HEK293T (cell line): ENCODE measurements at regions not wholly inside any gene's neighbourhood (a gene's known extent, or its start where the extent isn't known, plus 50 kb on each side); places are given as distances from the start of the nearest gene placed in this dataset.

Experiments used
- BHLHE40 ChIP-seq: fragments of 450-650 bp; IDR thresholded peaks from 2 replicates; pipeline ENCODE4 v1.6.1; 2016; ENCODE audit warnings: mild to moderate bottlenecking, moderate library complexity, borderline replicate concordance
- ELF4 ChIP-seq: fragments of 450-650 bp; IDR thresholded peaks from 2 replicates; pipeline ENCODE4 v1.6.1; 2017; ENCODE audit warnings: antibody characterized with exemption
- FOXA1 ChIP-seq: fragments of 450-650 bp; IDR thresholded peaks from 2 replicates; pipeline ENCODE4 v1.6.1; 2016; ENCODE audit warnings: mild to moderate bottlenecking
- FOXK2 ChIP-seq: fragments of 450-650 bp; IDR thresholded peaks from 2 replicates; pipeline ENCODE4 v1.6.1; 2016; ENCODE audit warnings: mild to moderate bottlenecking
- FOXM1 ChIP-seq: fragments of 450-650 bp; IDR thresholded peaks from 2 replicates; pipeline ENCODE4 v1.6.1; 2017; ENCODE audit warnings: mild to moderate bottlenecking, borderline replicate concordance
- HDGF ChIP-seq: fragments of 450-650 bp; IDR thresholded peaks from 2 replicates; pipeline ENCODE4 v1.6.1; 2017; ENCODE audit warnings: antibody characterized with exemption, borderline replicate concordance
- L3MBTL2 ChIP-seq: fragments of 450-650 bp; conservative IDR thresholded peaks from 2 replicates; pipeline ENCODE4 v1.6.1; 2016; ENCODE audit warnings: mild to moderate bottlenecking
- NFRKB ChIP-seq: fragments of 450-650 bp; IDR thresholded peaks from 2 replicates; pipeline ENCODE4 v1.6.1; 2016; ENCODE audit warnings: mild to moderate bottlenecking, moderate library complexity
- SP1 ChIP-seq: fragments of 450-650 bp; IDR thresholded peaks from 2 replicates; pipeline ENCODE4 v1.6.1; 2017
- SUZ12 ChIP-seq: fragments of 450-650 bp; IDR thresholded peaks from 2 replicates; pipeline ENCODE4 v1.6.1; 2016; ENCODE audit warnings: mild to moderate bottlenecking
- TARDBP ChIP-seq: fragments of 450-650 bp; IDR thresholded peaks from 2 replicates; pipeline ENCODE4 v1.6.1; 2016
- ZNF384 ChIP-seq: fragments of 450-650 bp; IDR thresholded peaks from 2 replicates; pipeline ENCODE4 v1.6.1; 2016

- no peak for TF ChIP-seq SP1
- no peak for TF ChIP-seq ZNF384
- TF ChIP-seq HDGF: no peak
- no peak for TF ChIP-seq TARDBP
- no peak for TF ChIP-seq NFRKB
- no peak for TF ChIP-seq FOXA1
- TF ChIP-seq SUZ12: no peak
- TF ChIP-seq FOXK2: no peak
- no peak for TF ChIP-seq BHLHE40
- no peak for TF ChIP-seq FOXM1
- no peak for TF ChIP-seq ELF4
- no peak for TF ChIP-seq L3MBTL2
Measured at GRCh38 chr1:235021321-235021720, 107.3 kb downstream of the TOMM20 start.
